ENCODE measurements at regions not wholly inside any gene's neighbourhood (a gene's known extent, or its start where the extent isn't known, plus 50 kb on each side); places are given as distances from the start of the nearest gene placed in this dataset.
A peak's percentile ranks its signal among the peaks of the same experiment; 100 is the strongest.
"Not testable (repeated sequence)": the region's sequence is repeated elsewhere in the genome, so short reads cannot be mapped to it uniquely, and the experiment has no call there.

GRCh38 chrY:26167332-26167731 lies 545.4 kb downstream of the CDY1 start:
- DNase-seq, result not testable (repeated sequence)

- not testable (repeated sequence) for DNase-seq
These were observed 557.4 kb downstream of the CDY1 start for GRCh38 chrY:26179326-26179725.

- not testable (repeated sequence) for DNase-seq
These were observed 603.1 kb downstream of the CDY1 start for GRCh38 chrY:26224974-26225373.

GRCh38 chrY:26225468-26225867 lies 603.6 kb downstream of the CDY1 start:
- DNase-seq, result not testable (repeated sequence)

GRCh38 chrY:26240944-26241343 lies 619.0 kb downstream of the CDY1 start:
- not testable (repeated sequence) for DNase-seq

GRCh38 chrY:26254262-26254661 lies 632.3 kb downstream of the CDY1 start:
- not testable (repeated sequence) for DNase-seq

- not testable (repeated sequence) for DNase-seq
These were observed 643.5 kb downstream of the CDY1 start for GRCh38 chrY:26265449-26265848.

GRCh38 chrY:26268421-26268820 lies 646.5 kb downstream of the CDY1 start:
- DNase-seq, result not testable (repeated sequence)

- not testable (repeated sequence) for DNase-seq
These were observed 647.0 kb downstream of the CDY1 start for GRCh38 chrY:26268934-26269333.

GRCh38 chrY:26273089-26273488 lies 651.2 kb downstream of the CDY1 start:
- not testable (repeated sequence) for DNase-seq

GRCh38 chrY:26306046-26306445 lies 684.1 kb downstream of the CDY1 start:
- not testable (repeated sequence) for DNase-seq

- DNase-seq, result not testable (repeated sequence)
These were observed 684.9 kb downstream of the CDY1 start for GRCh38 chrY:26306630-26307385.

GRCh38 chrY:26308308-26308707 lies 686.4 kb downstream of the CDY1 start:
- DNase-seq, result not testable (repeated sequence)

- DNase-seq, result peak in 1 of 2 experiments; percentile 36
These were observed 693.1 kb downstream of the CDY1 start for GRCh38 chrY:26315065-26315464.

- DNase-seq, result not testable (repeated sequence)
These were observed 697.7 kb downstream of the CDY1 start for GRCh38 chrY:26319488-26320202.

- DNase-seq, result not testable (repeated sequence)
These were observed 700.8 kb downstream of the CDY1 start for GRCh38 chrY:26322756-26323155.

- DNase-seq, result not testable (repeated sequence)
These were observed 731.0 kb downstream of the CDY1 start for GRCh38 chrY:26352931-26353330.

- DNase-seq, result no peak
These were observed 732.3 kb downstream of the CDY1 start for GRCh38 chrY:26354191-26354590.

GRCh38 chrY:26359869-26360268 lies 738.0 kb downstream of the CDY1 start:
- not testable (repeated sequence) for DNase-seq

- not testable (repeated sequence) for DNase-seq
These were observed 738.6 kb downstream of the CDY1 start for GRCh38 chrY:26360472-26360871.

GRCh38 chrY:26363442-26363841 lies 741.5 kb downstream of the CDY1 start:
- not testable (repeated sequence) for DNase-seq

GRCh38 chrY:26366091-26366490 lies 744.2 kb downstream of the CDY1 start:
- DNase-seq, result not testable (repeated sequence)

- DNase-seq, result not testable (repeated sequence)
These were observed 750.6 kb downstream of the CDY1 start for GRCh38 chrY:26372480-26372879.
